ENCODE measurements at regions not wholly inside any gene's neighbourhood (a gene's known extent, or its start where the extent isn't known, plus 50 kb on each side); places are given as distances from the start of the nearest gene placed in this dataset.

- CTCF ChIA-PET = no interaction called here
- no peak overlapping the region for H3K4me3 Mint-ChIP-seq
- POLR2A ChIA-PET = no interaction called here
- TF ChIP-seq, protein P1, sequence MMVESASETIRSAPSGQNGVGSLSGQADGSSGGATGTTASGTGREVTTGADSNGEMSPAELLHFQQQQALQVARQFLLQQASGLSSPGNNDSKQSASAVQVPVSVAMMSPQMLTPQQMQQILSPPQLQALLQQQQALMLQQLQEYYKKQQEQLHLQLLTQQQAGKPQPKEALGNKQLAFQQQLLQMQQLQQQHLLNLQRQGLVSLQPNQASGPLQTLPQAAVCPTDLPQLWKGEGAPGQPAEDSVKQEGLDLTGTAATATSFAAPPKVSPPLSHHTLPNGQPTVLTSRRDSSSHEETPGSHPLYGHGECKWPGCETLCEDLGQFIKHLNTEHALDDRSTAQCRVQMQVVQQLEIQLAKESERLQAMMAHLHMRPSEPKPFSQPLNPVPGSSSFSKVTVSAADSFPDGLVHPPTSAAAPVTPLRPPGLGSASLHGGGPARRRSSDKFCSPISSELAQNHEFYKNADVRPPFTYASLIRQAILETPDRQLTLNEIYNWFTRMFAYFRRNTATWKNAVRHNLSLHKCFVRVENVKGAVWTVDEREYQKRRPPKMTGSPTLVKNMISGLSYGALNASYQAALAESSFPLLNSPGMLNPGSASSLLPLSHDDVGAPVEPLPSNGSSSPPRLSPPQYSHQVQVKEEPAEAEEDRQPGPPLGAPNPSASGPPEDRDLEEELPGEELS (CRISPR knock-in tag; IDR thresholded peaks at IDR 0.05) = no peak
- TF ChIP-seq SMAD3 (CRISPR knock-in tag; IDR thresholded peaks at IDR 0.05; ENCODE audit: borderline replicate concordance) (no peak), ZBTB43 (CRISPR knock-in tag; IDR thresholded peaks at IDR 0.05) (no peak), ZNF532 (CRISPR knock-in tag; IDR thresholded peaks at IDR 0.05; ENCODE audit: borderline replicate concordance) (no peak), GABPB1 (CRISPR knock-in tag; IDR thresholded peaks at IDR 0.05) (no peak), ZNF396 (CRISPR knock-in tag; IDR thresholded peaks at IDR 0.05; ENCODE audit: borderline replicate concordance) (no peak)
- TF ChIP-seq, protein P2, sequence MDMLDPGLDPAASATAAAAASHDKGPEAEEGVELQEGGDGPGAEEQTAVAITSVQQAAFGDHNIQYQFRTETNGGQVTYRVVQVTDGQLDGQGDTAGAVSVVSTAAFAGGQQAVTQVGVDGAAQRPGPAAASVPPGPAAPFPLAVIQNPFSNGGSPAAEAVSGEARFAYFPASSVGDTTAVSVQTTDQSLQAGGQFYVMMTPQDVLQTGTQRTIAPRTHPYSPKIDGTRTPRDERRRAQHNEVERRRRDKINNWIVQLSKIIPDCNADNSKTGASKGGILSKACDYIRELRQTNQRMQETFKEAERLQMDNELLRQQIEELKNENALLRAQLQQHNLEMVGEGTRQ (CRISPR knock-in tag; IDR thresholded peaks at IDR 0.05) = no peak
- TF ChIP-seq, protein P3, sequence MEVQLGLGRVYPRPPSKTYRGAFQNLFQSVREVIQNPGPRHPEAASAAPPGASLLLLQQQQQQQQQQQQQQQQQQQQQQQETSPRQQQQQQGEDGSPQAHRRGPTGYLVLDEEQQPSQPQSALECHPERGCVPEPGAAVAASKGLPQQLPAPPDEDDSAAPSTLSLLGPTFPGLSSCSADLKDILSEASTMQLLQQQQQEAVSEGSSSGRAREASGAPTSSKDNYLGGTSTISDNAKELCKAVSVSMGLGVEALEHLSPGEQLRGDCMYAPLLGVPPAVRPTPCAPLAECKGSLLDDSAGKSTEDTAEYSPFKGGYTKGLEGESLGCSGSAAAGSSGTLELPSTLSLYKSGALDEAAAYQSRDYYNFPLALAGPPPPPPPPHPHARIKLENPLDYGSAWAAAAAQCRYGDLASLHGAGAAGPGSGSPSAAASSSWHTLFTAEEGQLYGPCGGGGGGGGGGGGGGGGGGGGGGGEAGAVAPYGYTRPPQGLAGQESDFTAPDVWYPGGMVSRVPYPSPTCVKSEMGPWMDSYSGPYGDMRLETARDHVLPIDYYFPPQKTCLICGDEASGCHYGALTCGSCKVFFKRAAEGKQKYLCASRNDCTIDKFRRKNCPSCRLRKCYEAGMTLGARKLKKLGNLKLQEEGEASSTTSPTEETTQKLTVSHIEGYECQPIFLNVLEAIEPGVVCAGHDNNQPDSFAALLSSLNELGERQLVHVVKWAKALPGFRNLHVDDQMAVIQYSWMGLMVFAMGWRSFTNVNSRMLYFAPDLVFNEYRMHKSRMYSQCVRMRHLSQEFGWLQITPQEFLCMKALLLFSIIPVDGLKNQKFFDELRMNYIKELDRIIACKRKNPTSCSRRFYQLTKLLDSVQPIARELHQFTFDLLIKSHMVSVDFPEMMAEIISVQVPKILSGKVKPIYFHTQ (CRISPR knock-in tag; IDR thresholded peaks at IDR 0.05) = no peak
- H3K27ac Mint-ChIP-seq = no peak overlapping the region
- no peaks in the 10 kb centered on the region for H3K4me1 Mint-ChIP-seq
- DNase-seq (ENCODE audit: low spot score) = no peak
- H3K9me3 Mint-ChIP-seq = no peaks in the 10 kb centered on the region
- H3K27me3 Mint-ChIP-seq (ENCODE audit: low read depth) = no peaks in the 10 kb centered on the region
- ATAC-seq = no peak
- no peaks in the 10 kb centered on the region for H3K36me3 Mint-ChIP-seq
Observed at GRCh38 chr3:180548050-180548449, 53.9 kb upstream of the TTC14 start.

Data from WTC11 (cell line).